IPS-NIHi7 (cell line): ENCODE measurements at regions not wholly inside any gene's neighbourhood (a gene's known extent, or its start where the extent isn't known, plus 50 kb on each side); places are given as distances from the start of the nearest gene placed in this dataset.

Experiments used
- DNase-seq: peaks from one replicate; pipeline ENCODE4 v3.0.0; 2012; ENCODE audit warnings: mixed read lengths; ENCODE audit errors: extremely low spot score

DNA sequence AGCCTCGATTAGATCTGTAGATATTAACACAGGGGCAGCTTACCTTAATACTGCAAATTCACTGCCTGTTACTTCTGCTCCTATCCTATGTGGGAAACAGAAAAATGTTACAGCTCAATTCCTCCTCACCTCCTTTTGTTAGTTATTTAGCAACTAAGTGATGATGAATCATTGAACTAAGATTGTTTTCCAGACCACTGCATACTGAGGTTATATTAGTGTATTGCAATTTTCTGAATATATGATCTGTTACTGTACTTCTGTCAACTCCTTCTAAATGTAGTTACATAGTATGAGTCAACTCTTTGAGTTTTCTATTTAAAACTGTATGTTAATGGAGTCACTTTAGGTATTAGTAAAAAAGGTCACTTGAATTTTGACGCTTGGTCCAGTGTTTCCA, 331.5 kb upstream of the SLCO3A1 start:
- no peak for DNase-seq

DNA sequence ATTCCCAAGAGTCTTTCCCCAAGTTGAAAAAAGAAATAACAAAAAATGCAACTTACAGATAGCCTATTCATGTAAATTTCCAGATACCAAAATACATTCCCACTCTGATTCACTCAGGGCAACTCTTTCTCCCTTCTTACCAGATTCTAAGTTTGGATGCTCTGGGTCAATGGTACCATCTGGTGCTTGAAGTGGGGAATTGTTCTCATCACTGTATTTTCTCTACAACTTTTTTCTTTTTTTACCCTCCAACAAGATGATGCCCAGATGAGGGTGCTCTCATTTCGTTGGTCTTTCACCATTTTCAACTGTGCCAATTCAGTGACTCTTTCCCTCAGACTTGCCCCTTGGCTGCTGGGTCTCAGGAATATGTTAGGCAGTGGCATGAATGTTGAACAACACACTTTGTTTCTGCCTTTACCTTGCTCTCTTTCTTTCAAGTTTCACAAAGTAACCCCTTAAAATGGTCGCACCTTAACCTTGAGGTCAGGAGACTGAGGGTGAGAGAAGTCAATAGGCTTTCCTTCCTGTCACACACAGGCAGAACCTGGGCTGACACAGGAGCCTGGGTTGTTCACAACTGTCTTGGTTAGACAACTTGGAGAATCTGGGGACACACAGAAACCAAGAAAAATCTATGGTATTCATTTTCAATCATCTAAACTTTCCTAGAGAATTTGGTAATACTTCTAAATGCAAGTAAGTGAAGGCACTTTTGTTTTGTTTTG, 330.7 kb upstream of the SLCO3A1 start:
- DNase-seq, result peak; percentile 25

DNA sequence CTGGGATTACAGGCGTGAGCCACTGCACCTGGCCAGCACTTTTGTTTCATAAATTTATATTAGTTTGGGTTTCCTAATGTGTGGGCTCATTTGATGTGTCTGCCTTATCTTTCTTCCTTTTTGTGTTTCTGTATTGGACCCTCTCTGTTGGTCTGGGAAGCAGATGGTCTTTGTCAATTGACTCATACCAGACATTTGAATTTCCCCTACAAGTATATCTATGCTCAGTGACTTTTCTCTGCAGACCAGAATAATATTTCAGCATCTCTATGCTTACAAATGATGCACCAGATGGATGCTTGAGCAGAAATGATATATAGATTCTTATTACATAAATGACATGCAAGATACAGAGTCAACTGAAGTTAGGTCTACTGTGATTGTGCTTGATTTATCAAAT, 329.9 kb upstream of the SLCO3A1 start:
- no peak for DNase-seq

DNA sequence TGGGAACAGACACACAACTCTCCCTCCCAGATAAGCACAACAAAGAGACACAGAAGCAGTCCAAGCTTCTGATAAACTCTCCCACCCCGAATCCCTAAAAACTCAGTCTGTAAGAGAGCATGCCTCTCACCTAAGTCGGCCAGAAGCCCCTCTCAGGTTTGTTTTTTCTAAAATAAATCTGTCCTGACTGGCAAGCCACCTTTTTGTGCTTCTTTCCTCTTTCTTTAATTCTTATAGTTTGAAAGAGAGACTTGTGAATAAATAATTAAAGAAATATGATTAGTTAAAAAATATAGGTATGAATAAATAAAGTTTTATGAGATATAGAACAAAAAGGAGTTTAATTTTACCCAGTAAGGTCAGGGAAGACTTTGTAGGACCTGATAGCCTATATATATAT, 329.0 kb upstream of the SLCO3A1 start:
- no peak for DNase-seq

DNA sequence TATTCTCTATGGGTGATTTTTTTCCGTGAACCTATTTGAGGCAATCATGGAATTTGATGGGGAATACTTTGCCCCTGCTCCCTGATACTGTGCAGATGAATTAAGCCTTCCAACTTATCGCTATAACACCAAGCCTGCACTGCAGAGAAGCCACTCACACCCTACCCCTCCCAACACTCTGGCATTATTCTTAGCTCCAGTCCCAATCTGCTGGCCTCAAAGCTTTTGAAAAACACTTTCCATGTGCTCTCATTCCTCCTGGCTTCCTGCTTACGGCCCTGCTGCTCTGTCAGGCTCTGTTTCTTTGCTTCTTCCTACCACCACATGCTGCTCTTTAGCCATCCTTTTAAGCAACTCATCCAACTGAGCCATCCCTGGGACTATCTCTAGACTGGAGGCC, 327.8 kb upstream of the SLCO3A1 start:
- DNase-seq, result no peak

DNA sequence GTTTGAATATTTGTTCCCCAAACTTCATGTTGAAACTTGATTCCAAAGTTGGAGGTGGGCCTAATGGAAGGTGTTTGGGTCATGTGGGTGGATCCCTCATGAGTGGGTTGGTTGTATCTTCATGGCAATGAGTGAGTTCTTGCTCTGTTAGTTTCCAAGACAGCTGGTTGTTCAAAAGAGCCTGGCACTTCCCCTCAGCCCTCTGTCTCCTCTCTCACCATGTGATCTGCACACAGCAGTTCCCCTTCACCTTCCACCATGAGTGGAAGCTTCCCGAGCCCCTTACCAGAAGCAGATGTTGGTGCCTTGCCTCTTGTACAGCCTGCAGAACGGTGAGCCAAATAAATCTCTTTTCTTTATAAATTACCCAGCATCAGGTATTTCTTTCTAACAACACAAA, 327.1 kb upstream of the SLCO3A1 start:
- no peak for DNase-seq

DNA sequence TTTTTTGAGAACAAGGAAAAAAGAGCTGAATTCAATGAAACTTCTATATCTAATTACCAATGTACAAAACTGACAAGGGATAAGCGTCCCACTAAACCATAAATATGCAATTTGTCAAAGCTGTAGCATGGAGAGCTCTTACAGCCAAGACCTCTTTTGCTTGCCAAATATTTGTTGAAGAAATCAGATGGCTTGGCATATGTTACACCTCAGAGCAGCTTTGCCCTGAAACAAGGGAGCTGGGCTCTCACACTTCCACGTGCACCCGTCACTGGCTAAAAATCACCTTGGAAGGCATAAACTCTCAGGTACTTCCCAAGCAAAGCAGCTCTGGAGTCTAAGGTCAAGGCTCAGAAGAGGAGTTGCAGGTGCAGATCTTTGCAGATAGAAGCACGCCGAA, 324.7 kb upstream of the SLCO3A1 start:
- no peak for DNase-seq

DNA sequence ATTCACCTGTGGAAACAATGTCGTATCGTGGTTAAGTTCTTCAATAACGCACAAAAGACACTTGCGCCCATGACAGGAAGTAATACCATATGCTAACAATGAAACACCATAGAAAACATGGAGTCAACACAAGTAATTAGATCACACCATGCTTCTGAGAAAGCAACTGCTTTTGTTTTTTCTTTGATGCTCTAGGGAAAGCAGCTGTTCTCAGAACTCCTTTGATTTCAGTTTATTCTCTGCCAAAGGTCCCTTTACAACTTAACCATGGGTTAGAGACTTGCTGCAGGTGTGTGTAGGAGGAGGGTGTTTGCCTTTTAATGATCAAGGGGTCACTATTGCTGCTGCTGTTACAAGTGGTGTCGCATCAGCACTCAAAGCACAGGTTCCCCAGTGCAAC, 324.0 kb upstream of the SLCO3A1 start:
- DNase-seq, result no peak

DNA sequence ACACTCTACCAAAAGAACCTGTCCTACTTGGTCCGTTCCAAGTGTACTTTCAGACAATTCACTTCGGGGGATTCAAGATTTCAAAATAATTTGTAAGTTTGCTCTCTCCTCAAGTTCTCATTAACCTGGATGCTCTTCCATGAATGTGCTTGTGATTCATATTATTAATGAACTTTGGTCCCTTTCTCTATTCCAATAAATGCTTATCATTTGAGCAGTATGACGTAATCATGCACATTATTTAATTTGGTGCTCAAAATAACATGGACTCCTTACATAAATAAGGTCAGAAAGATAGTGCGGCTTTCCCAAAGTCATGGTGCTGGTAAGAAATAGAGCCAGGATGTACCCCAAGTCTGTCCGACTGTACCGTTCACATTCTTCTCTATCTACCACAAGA, 323.2 kb upstream of the SLCO3A1 start:
- DNase-seq, result no peak

DNA sequence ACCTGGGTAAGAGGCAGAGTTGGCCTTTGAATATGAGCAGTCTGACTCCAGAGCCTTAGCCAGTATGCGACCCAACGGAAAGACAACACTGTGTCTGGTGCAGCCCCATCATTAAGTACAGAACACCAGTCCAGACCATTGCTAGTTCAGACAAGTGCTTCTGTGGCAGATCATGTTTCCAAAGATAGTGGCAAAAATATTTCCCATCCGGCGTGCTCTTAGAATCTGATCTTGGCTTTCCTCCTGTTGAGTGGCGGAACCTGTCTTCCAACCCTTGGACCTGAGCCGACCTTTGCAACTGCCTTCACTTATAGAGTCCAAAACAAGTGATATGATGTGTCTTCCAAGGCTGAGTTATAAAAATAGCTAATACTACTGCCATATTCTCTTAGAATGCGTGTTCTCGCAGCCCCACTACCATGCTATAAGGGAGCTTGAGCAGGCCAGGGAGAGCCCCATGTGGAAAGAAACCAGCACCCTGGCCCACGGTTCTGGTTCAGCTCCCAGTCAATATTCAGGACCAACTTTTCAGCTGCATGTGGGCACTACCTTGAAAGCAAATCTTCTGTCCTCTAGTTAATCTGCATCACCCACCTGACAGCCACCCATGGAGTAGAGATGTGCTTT, 322.4 kb upstream of the SLCO3A1 start:
- no peak for DNase-seq

DNA sequence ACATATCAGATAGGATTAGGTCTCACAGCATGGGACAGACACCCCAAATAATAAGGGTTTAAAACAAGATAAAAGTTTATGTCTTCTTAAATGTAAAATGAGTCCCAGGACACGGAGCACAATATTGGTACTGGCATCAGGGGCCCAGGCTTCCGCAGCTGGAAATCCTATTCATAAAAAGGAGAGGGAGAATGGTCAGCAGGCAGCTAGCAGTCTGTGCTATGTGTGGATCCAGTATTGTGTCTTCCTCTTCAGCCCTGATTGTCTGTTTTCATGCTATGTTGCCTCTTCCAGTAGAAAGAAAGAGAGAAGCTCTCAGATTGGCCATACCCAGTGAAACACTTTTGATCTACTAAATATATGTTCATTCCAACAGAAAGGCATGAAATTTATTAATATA, 319.3 kb upstream of the SLCO3A1 start:
- no peak for DNase-seq

DNA sequence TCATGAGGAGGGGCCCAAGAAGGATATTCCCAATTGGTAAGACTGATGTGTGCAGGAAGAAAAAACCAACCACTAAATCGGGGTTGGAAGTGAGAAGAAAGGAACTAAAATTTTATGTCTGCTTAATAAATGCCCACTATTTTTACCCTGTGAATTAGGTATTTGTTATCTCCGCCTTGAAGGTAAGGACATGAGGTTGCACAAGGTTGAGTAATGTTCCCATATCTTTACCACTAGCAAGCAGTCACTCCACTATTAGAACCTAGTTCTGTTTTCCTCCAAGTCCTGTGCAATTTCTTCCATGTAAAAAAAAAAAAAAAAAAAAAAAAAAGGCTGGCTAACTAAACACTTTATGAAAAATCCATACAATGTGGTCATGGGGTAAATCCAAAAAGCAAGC, 318.5 kb upstream of the SLCO3A1 start:
- no peak for DNase-seq

DNA sequence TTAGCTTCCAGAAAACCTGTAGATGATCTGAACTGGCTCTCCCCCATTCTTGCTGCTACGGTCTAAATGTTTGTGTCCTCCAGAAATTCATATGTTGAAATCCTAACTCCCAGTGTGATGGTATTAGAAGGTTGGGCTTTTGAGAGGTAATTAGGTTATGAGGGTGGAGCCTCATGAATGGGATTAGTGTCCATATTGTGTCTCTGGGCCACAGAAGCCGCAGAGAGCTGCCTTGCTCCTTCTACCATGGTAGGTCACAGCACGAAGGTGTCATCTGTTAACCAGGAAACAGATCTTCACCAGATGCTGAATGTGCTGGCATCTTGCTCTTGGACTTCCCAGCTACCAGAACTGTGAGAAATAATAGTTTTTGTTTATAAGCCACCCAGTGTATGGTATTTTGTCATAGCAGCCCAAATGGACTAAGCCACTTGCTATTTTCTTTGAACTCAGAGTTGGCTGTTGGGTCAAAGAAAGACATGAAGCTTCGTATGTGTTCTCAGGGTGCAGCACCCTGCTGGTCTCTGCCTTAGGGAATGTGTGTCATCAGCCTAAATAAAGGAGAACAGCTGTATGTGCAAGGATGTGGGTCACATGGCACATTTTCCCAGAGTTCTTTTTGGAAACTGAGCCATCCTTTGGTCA, 317.5 kb upstream of the SLCO3A1 start:
- DNase-seq, result no peak

DNA sequence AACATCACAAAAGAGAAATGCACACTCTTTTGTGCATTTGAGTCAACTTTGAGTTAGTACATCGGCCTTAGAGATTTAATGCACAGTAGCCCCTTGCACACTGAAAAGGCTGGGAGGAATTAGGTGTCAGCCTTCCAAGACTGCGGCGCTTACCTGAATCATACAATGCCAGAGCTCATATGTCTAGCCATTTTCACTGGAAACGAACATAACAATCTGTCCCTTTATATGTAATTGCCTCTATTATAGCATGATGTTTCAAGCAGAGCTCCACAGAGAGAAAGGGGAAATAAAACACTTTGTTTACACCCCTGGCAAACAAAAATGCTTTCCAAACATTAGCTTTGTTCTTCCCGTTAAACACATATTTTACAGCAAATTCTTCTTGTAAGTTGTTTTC, 315.7 kb upstream of the SLCO3A1 start:
- no peak for DNase-seq

DNA sequence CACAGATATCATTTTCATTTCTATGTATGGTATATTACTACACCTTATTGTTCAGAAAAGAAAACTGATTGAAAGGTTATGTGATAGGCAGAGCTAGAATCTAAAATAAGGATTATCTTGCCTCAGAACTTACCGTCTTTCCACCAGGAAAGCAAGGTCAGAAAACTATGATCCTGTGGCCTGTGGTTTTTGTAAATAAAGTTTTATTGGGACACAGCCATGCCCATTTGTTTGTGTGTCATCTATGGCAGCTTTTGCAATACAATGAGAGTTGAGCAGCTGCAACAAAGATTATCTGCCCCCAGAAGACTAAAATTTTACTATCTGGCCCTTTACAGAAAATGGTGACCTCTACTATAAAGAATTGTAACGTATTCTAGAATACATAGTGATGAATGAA, 314.7 kb upstream of the SLCO3A1 start:
- DNase-seq, result no peak

DNA sequence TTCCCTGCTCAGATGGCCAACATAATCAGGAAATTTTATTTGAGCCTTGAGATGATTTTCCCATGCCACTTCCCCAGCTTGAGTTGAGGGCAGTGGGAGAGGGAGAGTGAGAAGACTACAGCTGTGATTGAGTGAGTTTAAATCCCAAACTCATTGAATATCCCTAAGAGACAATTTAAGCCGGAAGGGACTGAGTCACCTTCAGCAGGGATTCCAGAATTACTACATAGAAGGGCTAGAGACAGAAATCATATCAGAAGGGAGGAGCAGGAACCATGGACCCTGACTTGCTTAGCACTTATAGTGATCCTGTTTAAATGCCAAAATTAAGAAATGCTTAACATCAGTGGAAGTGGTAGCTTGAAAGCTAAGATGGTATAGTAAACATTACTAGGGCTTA, 312.2 kb upstream of the SLCO3A1 start:
- DNase-seq, result no peak

DNA sequence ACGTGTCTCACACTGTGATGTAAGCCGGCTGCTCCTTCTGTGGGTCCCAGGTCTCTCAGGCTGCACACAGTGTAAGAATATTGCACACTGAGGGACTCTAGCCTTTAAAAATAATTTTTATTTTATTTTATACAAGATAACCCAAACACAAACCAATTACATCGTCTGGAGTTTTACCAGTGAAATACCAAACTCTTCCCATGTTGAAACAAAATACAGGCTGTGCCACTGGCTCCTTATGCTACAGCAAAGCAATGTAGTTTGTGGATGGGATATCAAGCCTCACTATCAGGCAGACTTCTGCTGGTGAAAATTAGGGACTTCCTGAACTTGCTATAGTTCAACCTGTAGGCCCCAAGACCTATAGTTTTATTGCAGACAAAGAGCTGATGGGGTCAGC, 311.3 kb upstream of the SLCO3A1 start:
- DNase-seq, result no peak

DNA sequence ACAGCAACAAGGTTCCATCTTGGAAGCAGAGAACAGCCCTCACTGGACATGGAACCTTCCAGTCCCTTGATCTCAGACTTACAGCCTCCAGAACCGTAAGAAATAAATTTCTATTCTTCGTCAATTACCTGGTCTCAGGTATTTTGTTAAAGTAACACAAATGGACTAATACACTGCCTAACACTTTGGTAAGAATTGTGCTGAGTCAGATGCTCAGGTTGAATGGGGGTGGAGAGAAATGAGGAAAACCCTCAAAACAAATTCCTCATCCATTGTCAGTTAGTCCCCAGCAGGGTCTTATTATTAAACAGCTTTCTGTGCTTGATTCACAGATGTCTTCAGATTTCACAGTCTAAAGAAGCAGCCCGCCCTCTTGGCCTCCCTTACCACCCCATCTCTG, 306.2 kb upstream of the SLCO3A1 start:
- no peak for DNase-seq

DNA sequence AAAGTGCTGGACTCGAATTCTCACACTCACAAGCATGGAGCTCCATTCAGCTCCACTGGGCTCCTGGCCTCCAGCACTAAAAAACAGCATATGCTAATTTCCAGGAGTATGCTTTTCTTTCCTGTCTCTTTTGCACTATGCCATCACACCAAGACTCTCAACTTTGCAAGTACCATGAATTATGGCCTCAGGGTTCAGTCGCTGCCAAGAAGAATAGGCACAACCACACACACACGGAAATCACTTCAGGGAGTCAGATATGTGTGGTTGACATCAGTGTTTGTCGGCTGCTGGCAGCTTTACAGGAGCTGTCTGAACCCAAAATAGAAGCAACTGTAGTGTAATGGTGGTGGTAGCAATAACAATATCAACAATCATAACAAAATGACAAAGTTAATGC, 305.0 kb upstream of the SLCO3A1 start:
- no peak for DNase-seq

DNA sequence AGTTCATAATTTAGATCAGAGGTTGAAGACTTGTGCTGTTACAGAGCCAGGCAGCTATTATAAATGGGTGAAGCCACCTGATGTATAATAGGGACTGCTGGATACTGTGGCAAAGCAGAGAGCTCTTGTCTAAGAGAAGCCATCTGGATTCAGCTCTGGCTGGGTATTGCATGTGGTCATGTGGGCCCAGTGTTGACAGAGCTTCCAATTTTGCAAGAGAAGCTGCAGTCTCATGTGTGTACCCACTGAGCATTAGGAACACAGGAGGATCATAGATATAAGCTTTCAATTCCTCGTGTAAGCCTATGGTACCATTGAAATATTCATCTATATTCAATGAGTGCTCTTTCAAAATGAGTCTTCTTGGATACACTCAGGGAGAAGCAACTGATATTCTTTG, 303.9 kb upstream of the SLCO3A1 start:
- no peak for DNase-seq

DNA sequence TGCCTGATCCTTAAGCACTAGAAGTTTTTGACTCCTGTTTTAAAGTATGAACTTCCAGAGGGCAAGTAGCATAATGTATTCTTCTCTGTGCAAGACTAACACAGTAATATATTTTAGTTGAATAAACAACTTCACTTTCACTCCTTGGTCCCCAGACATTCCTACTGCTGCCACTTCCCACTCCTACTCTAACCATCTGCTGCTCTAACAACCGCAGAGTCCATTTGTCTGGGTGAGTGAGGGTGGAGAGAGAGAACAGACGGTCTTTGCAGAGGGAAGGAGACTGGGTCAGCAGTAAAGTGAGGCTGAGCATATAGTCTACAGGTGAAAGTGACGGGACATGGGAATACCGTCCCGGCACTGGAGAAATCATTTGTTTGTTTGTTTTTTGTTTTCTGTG, 301.0 kb upstream of the SLCO3A1 start:
- DNase-seq, result no peak

DNA sequence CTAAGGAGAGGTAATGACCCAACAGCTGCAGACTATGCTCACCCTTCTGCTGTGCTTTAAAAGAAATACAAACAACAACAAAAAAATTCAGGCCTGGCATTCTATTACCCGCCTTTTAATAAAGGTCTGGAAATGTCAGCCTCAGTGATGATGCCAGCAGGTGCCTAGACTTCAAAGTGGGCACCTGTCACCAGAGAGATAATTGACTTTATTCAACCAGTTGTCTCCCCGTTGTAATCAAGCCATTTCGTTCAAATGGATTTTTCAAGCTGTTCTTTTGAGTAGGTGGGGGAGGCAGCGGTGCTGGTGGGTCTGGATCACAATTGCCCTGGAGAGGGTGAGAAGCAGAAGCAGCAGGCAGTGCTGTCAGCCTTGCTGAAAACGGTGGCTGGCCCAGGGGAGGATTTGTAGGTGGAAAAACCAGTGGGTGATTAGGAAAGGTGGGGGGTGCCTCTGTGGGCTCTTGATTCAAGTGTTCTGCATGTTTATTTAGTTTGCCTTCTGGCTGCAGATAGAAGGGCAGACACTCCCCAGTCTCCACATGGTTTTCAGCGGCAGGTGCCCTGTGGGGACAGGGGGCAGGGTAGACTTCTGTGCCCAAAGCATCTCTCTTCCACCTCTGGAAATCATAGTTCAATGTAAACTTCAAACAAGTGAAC, 300.2 kb upstream of the SLCO3A1 start:
- DNase-seq, result no peak

DNA sequence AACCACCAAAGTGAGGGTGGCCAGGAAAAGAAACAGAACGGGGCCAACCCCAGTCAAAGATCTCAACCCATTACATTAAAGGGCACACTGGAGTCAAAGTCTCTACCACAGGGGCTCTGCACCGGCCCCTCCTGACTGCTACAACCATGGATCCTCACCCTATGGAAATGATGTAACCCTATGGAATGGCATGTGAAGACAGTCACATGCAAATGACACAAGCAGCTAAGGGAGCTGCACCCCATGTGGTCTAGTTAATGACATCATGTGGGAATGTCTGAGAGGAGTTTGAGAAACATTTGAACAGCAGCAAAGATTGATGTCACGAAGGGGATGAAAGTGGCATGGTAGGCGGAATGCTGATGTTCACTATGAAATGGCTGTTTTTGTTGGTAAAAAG, 298.2 kb upstream of the SLCO3A1 start:
- peak; percentile 22 for DNase-seq
